HK-2 (cell line): ENCODE measurements at regions not wholly inside any gene's neighbourhood (a gene's known extent, or its start where the extent isn't known, plus 50 kb on each side); places are given as distances from the start of the nearest gene placed in this dataset.
A peak's percentile ranks its signal among the peaks of the same experiment; 100 is the strongest.

Experiments used
- DNase-seq: peaks from one replicate; pipeline ENCODE4 v3.0.0-alpha.2; 2018; ENCODE audit not compliant: unreplicated experiment

GRCh38 chr9:6703898-6704639 is 53.7 kb upstream of the KDM4C start:
- DNase-seq, result peak; percentile 66

GRCh38 chr9:6702707-6703106 is 55.1 kb upstream of the KDM4C start:
- DNase-seq, result no peak

GRCh38 chr9:6696178-6696577 is 50.6 kb upstream of the GLDC start:
- no peak for DNase-seq

- DNase-seq, result no peak
Observed at GRCh38 chr9:6695121-6695814, 49.7 kb upstream of the GLDC start.
